ENCODE measurements at regions not wholly inside any gene's neighbourhood (a gene's known extent, or its start where the extent isn't known, plus 50 kb on each side); places are given as distances from the start of the nearest gene placed in this dataset.

- Mint-ChIP-seq H3K9me3 (ENCODE audit: low read depth) (peaks cover 7% of the 10 kb centered on the region), H3K36me3 (ENCODE audit: low read depth) (no peaks in the 10 kb centered on the region), H3K4me1 (ENCODE audit: low read depth) (peaks cover 25% of the 10 kb centered on the region), H3K4me3 (ENCODE audit: unreplicated experiment) (no peak overlapping the region), H3K27ac (ENCODE audit: unreplicated experiment) (no peak overlapping the region), H3K27me3 (ENCODE audit: low read depth) (no peaks in the 10 kb centered on the region)
- no peak for DNase-seq (ENCODE audit: low spot score)
- no peak for TF ChIP-seq CTCF (IDR thresholded peaks at IDR 0.05)
Measured at GRCh38 chr10:4721999-4722753, 103.8 kb upstream of the AKR1E2 start.

GRCh38 chr10:4720463-4720862 lies 105.5 kb upstream of the AKR1E2 start:
- no peaks in the 10 kb centered on the region for H3K27me3 Mint-ChIP-seq (ENCODE audit: low read depth)
- H3K36me3 Mint-ChIP-seq (ENCODE audit: low read depth) = no peaks in the 10 kb centered on the region
- H3K27ac Mint-ChIP-seq (ENCODE audit: unreplicated experiment) = no peak overlapping the region
- peaks cover 7% of the 10 kb centered on the region for H3K9me3 Mint-ChIP-seq (ENCODE audit: low read depth)
- DNase-seq (ENCODE audit: low spot score) = no peak
- TF ChIP-seq CTCF (IDR thresholded peaks at IDR 0.05) = no peak
- peaks cover 16% of the 10 kb centered on the region for H3K4me1 Mint-ChIP-seq (ENCODE audit: low read depth)
- no peak overlapping the region for H3K4me3 Mint-ChIP-seq (ENCODE audit: unreplicated experiment)

- Mint-ChIP-seq H3K27ac (ENCODE audit: unreplicated experiment) (no peak overlapping the region), H3K9me3 (ENCODE audit: low read depth) (peaks cover 7% of the 10 kb centered on the region), H3K27me3 (ENCODE audit: low read depth) (no peaks in the 10 kb centered on the region), H3K4me3 (ENCODE audit: unreplicated experiment) (no peak overlapping the region), H3K36me3 (ENCODE audit: low read depth) (no peaks in the 10 kb centered on the region), H3K4me1 (ENCODE audit: low read depth) (peaks cover 13% of the 10 kb centered on the region)
- no peak for DNase-seq (ENCODE audit: low spot score)
- no peak for TF ChIP-seq CTCF (IDR thresholded peaks at IDR 0.05)
Measured at GRCh38 chr10:4719671-4720070, 106.3 kb upstream of the AKR1E2 start.

DNA sequence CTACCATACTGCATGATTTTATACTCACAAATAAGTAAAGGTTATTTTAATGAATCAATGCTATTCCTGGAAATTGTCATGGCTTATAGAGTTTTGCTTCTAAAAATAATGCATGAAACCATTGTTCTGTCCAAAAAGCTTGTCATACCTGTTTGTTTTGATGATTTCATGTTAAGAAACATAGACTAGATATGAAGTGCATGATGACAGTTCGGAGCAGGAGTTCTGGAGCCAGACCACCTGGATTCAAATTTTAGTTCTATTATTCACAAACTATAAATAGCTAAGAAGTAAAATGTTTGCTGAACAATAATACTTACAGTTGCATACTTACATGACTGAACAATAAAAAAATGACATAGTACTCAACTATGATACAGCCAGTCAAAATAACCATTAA lies 107.0 kb upstream of the AKR1E2 start:
- Mint-ChIP-seq H3K4me1 (ENCODE audit: low read depth) (peaks cover 13% of the 10 kb centered on the region), H3K36me3 (ENCODE audit: low read depth) (no peaks in the 10 kb centered on the region), H3K27ac (ENCODE audit: unreplicated experiment) (no peak overlapping the region), H3K27me3 (ENCODE audit: low read depth) (no peaks in the 10 kb centered on the region), H3K9me3 (ENCODE audit: low read depth) (peaks cover 7% of the 10 kb centered on the region), H3K4me3 (ENCODE audit: unreplicated experiment) (no peak overlapping the region)
- DNase-seq (ENCODE audit: low spot score) = no peak
- no peak for TF ChIP-seq CTCF (IDR thresholded peaks at IDR 0.05)

DNA sequence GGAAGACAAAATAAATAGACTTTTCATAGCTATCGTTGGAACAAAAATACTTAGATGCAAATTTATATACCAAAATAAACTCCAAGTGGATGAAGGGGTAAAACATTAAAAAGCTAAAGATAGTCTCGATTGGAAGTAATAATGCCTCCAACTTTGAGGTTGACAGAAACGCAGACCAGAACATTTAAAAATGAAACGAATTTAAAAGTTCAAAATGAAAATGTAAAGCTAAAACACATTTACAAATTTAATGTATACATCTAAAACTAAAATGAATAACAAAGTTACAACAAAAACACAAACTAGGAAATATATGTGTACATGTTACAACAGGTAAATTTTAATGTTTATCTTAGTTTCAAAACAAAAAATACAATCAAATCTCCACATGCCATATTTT lies 107.5 kb upstream of the AKR1E2 start:
- H3K4me3 Mint-ChIP-seq (ENCODE audit: unreplicated experiment) = no peak overlapping the region
- H3K27me3 Mint-ChIP-seq (ENCODE audit: low read depth) = no peaks in the 10 kb centered on the region
- no peak for DNase-seq (ENCODE audit: low spot score)
- no peaks in the 10 kb centered on the region for H3K36me3 Mint-ChIP-seq (ENCODE audit: low read depth)
- no peak overlapping the region for H3K27ac Mint-ChIP-seq (ENCODE audit: unreplicated experiment)
- no peak for TF ChIP-seq CTCF (IDR thresholded peaks at IDR 0.05)
- H3K9me3 Mint-ChIP-seq (ENCODE audit: low read depth) = peaks cover 7% of the 10 kb centered on the region
- H3K4me1 Mint-ChIP-seq (ENCODE audit: low read depth) = peaks cover 11% of the 10 kb centered on the region

Data from chondrocyte (in vitro differentiated cells).